ENCODE measurements at regions not wholly inside any gene's neighbourhood (a gene's known extent, or its start where the extent isn't known, plus 50 kb on each side); places are given as distances from the start of the nearest gene placed in this dataset.

GRCh38 chr9:80922544-80922943, 766.8 kb downstream of the TLE1 start:
- TF ChIP-seq CTCF (IDR thresholded peaks at IDR 0.05): no peak
- no peak for TF ChIP-seq POLR2A (IDR thresholded peaks at IDR 0.05)
